B cell (primary cell): ENCODE measurements at regions not wholly inside any gene's neighbourhood (a gene's known extent, or its start where the extent isn't known, plus 50 kb on each side); places are given as distances from the start of the nearest gene placed in this dataset.

ENCODE experiments used
- ATAC-seq: fragments of 200-7000 bp; cut with Tn5 transposase; one replicate; pipeline ENCODE4 v1.10.0; 2021; ENCODE audit warnings: low read depth, mild to moderate bottlenecking, moderate number of reproducible peaks, moderate library complexity
- CTCF ChIA-PET: fragments of 350-600 bp; sonication (Branson Sonifier 250); formaldehyde crosslinking; loops from one replicate; lab custom pipeline; 2021; ENCODE audit warnings: antibody characterized with exemption, inconsistent platforms; lab: Charles Lee
- POLR2A ChIA-PET: fragments of 350-600 bp; sonication (Branson Sonifier 250); formaldehyde crosslinking; loops from one replicate; lab custom pipeline; 2021; ENCODE audit warnings: antibody characterized with exemption; lab: Charles Lee
- DNase-seq: peaks from one replicate; pipeline ENCODE4 v3.0.0; 2013
- H2AFZ ChIP-seq: 2 replicates; pipeline ENCODE4 v1.6.1; 2012; ENCODE audit warnings: mild to moderate bottlenecking, low read depth, low read length; ENCODE audit not compliant: insufficient read depth, poor library complexity, severe bottlenecking
- H3K27ac ChIP-seq, 2 donors: 1 replicate in 1 of 2; 2 replicates in 1 of 2; pipeline ENCODE4 v1.5.1; 2012 to 2013; ENCODE audit warnings: low read length in 2 of 2, mild to moderate bottlenecking in 2 of 2, moderate library complexity in 1 of 2
- H3K27me3 ChIP-seq, 4 experiments: fragments of 200-600 bp in 1 of 4; sonication (generic) in 1 of 4; replicated peaks in 1 of 4; 1 replicate in 2 of 4; 2 replicates in 2 of 4; pipeline versions ENCODE4 v1.6.1 to v1.7.0; 2013 to 2016; ENCODE audit warnings: low read length in 3 of 4, mild to moderate bottlenecking in 2 of 4, mixed read lengths in 1 of 4, moderate library complexity in 1 of 4; ENCODE audit not compliant: insufficient read depth in 4 of 4, control insufficient read depth in 3 of 4; ENCODE audit errors: control extremely low read depth in 1 of 4
- H3K36me3 ChIP-seq, 2 experiments: replicated peaks in 1 of 2; 1 replicate in 1 of 2; 2 replicates in 1 of 2; pipeline versions ENCODE4 v1.6.1 to v1.7.1; 2013; ENCODE audit warnings: low read length in 1 of 2; ENCODE audit not compliant: insufficient read depth in 2 of 2, control insufficient read depth in 1 of 2; ENCODE audit errors: control extremely low read depth in 1 of 2, extremely low read depth in 1 of 2
- H3K4me1 ChIP-seq, 2 donors: fragments of 200-600 bp in 1 of 2; sonication (generic) in 1 of 2; 1 replicate in 1 of 2; 2 replicates in 1 of 2; pipeline versions ENCODE4 v1.5.1 to v1.6.1; 2013 to 2017; ENCODE audit warnings: low read length in 2 of 2; ENCODE audit not compliant: control insufficient read depth in 2 of 2, insufficient read depth in 2 of 2
- H3K4me2 ChIP-seq: replicated peaks from 2 replicates; pipeline ENCODE3; 2012; ENCODE audit warnings: mild to moderate bottlenecking, low read depth, low read length; ENCODE audit not compliant: poor library complexity, severe bottlenecking
- H3K4me3 ChIP-seq, 5 experiments: fragments of 200-600 bp in 1 of 5; sonication (generic) in 1 of 5; 1 replicate in 3 of 5; 2 replicates in 2 of 5; pipeline versions ENCODE4 v1.5.1 to v1.7.0; 2011 to 2016; ENCODE audit warnings: low read length in 4 of 5, mild to moderate bottlenecking in 4 of 5, low read depth in 2 of 5, control low read depth in 1 of 5, moderate library complexity in 1 of 5; ENCODE audit not compliant: insufficient read depth in 1 of 5; ENCODE audit errors: control extremely low read depth in 1 of 5, extremely low read depth in 1 of 5
- H3K79me2 ChIP-seq: fragments of 200-600 bp; sonication (generic); one replicate; pipeline ENCODE4 v1.6.0; 2016; ENCODE audit warnings: low read length; ENCODE audit not compliant: control insufficient read depth, insufficient read depth
- H3K9ac ChIP-seq: fragments of 200-600 bp; sonication (generic); 2 replicates; pipeline ENCODE4 v1.6.1; 2017; ENCODE audit warnings: mild to moderate bottlenecking, low read length, moderate library complexity
- H3K9me3 ChIP-seq, 3 donors: one replicate each; pipeline versions ENCODE4 v1.6.1 to v1.7.1; 2013; ENCODE audit warnings: low read length in 2 of 3; ENCODE audit not compliant: control insufficient read depth in 2 of 3, insufficient read depth in 1 of 3; ENCODE audit errors: control extremely low read depth in 1 of 3
- H4K20me1 ChIP-seq: 2 replicates; pipeline ENCODE4 v1.6.0; 2012; ENCODE audit warnings: mild to moderate bottlenecking, low read length; ENCODE audit not compliant: insufficient read depth, control insufficient read depth, poor library complexity, severe bottlenecking
- H3K27ac Mint-ChIP-seq: one replicate; pipeline ENCODE4 v1.8.0; 2021; ENCODE audit warnings: mixed read lengths
- H3K27me3 Mint-ChIP-seq: one replicate; pipeline ENCODE4 v1.8.0; 2021; ENCODE audit warnings: mixed read lengths
- H3K4me1 Mint-ChIP-seq: one replicate; pipeline ENCODE4 v1.8.0; 2021; ENCODE audit warnings: mixed read lengths
- H3K4me3 Mint-ChIP-seq: one replicate; pipeline ENCODE4 v1.8.0; 2021; ENCODE audit warnings: mixed read lengths
- H3K9me3 Mint-ChIP-seq: one replicate; pipeline ENCODE4 v1.8.0; 2022; ENCODE audit warnings: mixed read lengths; ENCODE audit not compliant: insufficient read depth
- EZH2 ChIP-seq: IDR thresholded peaks from 2 replicates; pipeline ENCODE4 v1.6.1; 2012; ENCODE audit warnings: borderline replicate concordance, low read depth, mild to moderate bottlenecking, moderate library complexity, low read length; ENCODE audit not compliant: insufficient read depth, poor library complexity, severe bottlenecking
- WGBS: methylation state at CpG from one replicate; pipeline ENCODE4 v1.1.5; 2013; ENCODE audit warnings: missing lambda C conversion rate; ENCODE audit not compliant: insufficient coverage; 5-methylcytosine and 5-hydroxymethylcytosine counted together
- intact Hi-C: fragments of 100-400 bp; cut with micrococcal nuclease; formaldehyde crosslinking; loops from one replicate; pipeline ENCODE4 v1.10.0; 2022
- TF ChIP-seq, protein P1 (sequence below): fragments of 200-600 bp; IDR thresholded peaks from one replicate; pipeline ENCODE4 v1.8.0; 2022; ENCODE audit warnings: antibody characterized with exemption, mild to moderate bottlenecking

- H3K4me3 Mint-ChIP-seq: no peak overlapping the region
- CTCF ChIA-PET: no interaction called here
- no peak overlapping the region for H3K4me2 ChIP-seq
- no peaks in the 10 kb centered on the region for H3K27me3 ChIP-seq
- no peak overlapping the region for H2AFZ ChIP-seq
- H3K27ac Mint-ChIP-seq: no peak overlapping the region
- no peak overlapping the region for H3K27ac ChIP-seq
- no peak for ATAC-seq
- H3K4me1 Mint-ChIP-seq: no peaks in the 10 kb centered on the region
- peaks cover 3% of the 10 kb centered on the region for H3K9me3 Mint-ChIP-seq
- DNase-seq: no peak
- H3K4me3 ChIP-seq: no peak overlapping the region
- no peak for TF ChIP-seq EZH2
- TF ChIP-seq, protein P1, sequence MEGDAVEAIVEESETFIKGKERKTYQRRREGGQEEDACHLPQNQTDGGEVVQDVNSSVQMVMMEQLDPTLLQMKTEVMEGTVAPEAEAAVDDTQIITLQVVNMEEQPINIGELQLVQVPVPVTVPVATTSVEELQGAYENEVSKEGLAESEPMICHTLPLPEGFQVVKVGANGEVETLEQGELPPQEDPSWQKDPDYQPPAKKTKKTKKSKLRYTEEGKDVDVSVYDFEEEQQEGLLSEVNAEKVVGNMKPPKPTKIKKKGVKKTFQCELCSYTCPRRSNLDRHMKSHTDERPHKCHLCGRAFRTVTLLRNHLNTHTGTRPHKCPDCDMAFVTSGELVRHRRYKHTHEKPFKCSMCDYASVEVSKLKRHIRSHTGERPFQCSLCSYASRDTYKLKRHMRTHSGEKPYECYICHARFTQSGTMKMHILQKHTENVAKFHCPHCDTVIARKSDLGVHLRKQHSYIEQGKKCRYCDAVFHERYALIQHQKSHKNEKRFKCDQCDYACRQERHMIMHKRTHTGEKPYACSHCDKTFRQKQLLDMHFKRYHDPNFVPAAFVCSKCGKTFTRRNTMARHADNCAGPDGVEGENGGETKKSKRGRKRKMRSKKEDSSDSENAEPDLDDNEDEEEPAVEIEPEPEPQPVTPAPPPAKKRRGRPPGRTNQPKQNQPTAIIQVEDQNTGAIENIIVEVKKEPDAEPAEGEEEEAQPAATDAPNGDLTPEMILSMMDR: no peak
- no CpG with 5 or more reads among the region's 2 CpGs for WGBS
- POLR2A ChIA-PET: no interaction called here
- no peaks in the 10 kb centered on the region for H4K20me1 ChIP-seq
- H3K9me3 ChIP-seq: peaks cover 0 to 5% (median 0%) of the 10 kb centered on the region in 3 donors
- H3K36me3 ChIP-seq: no peaks in the 10 kb centered on the region
- no peak overlapping the region for H3K9ac ChIP-seq
- H3K27me3 Mint-ChIP-seq: no peaks in the 10 kb centered on the region
- no peaks in the 10 kb centered on the region for H3K4me1 ChIP-seq
- H3K79me2 ChIP-seq: no peaks in the 10 kb centered on the region
- intact Hi-C loops: no loop called here
These were observed 437.4 kb upstream of the JAG1 start for GRCh38 chr20:11111191-11111590.

GRCh38 chr20:11112832-11113231 lies 439.0 kb upstream of the JAG1 start:
- no peaks in the 10 kb centered on the region for H3K4me1 Mint-ChIP-seq
- intact Hi-C loops: no loop called here
- Histone ChIP-seq H3K4me2 (no peak overlapping the region), H3K27me3 (no peaks in the 10 kb centered on the region), H3K36me3 (no peaks in the 10 kb centered on the region), H4K20me1 (no peaks in the 10 kb centered on the region), H3K9me3 (peaks cover 0 to 5% (median 0%) of the 10 kb centered on the region in 3 donors), H2AFZ (no peak overlapping the region), H3K4me1 (no peaks in the 10 kb centered on the region), H3K79me2 (no peaks in the 10 kb centered on the region), H3K4me3 (no peak overlapping the region), H3K9ac (no peak overlapping the region), H3K27ac (no peak overlapping the region)
- WGBS: no CpG with 5 or more reads among the region's 2 CpGs
- ChIA-PET CTCF (no interaction called here), POLR2A (no interaction called here)
- H3K4me3 Mint-ChIP-seq: no peak overlapping the region
- no peak for ATAC-seq
- TF ChIP-seq, protein P1: no peak
- TF ChIP-seq EZH2: no peak
- H3K9me3 Mint-ChIP-seq: peaks cover 3% of the 10 kb centered on the region
- no peaks in the 10 kb centered on the region for H3K27me3 Mint-ChIP-seq
- no peak for DNase-seq
- H3K27ac Mint-ChIP-seq: no peak overlapping the region
